NCI-H2196 treated with DMSO at 0.1 percent for 48 hours (cell line): ENCODE measurements at regions not wholly inside any gene's neighbourhood (a gene's known extent, or its start where the extent isn't known, plus 50 kb on each side); places are given as distances from the start of the nearest gene placed in this dataset.

ENCODE experiments used
- DNase-seq: peaks from one replicate; lab custom pipeline; 2025; ENCODE audit not compliant: unreplicated experiment; lab: John Stamatoyannopoulos, UW

GRCh38 chr12:63321373-63321772 lies 170.4 kb upstream of the AVPR1A start:
- DNase-seq = no peak

DNA sequence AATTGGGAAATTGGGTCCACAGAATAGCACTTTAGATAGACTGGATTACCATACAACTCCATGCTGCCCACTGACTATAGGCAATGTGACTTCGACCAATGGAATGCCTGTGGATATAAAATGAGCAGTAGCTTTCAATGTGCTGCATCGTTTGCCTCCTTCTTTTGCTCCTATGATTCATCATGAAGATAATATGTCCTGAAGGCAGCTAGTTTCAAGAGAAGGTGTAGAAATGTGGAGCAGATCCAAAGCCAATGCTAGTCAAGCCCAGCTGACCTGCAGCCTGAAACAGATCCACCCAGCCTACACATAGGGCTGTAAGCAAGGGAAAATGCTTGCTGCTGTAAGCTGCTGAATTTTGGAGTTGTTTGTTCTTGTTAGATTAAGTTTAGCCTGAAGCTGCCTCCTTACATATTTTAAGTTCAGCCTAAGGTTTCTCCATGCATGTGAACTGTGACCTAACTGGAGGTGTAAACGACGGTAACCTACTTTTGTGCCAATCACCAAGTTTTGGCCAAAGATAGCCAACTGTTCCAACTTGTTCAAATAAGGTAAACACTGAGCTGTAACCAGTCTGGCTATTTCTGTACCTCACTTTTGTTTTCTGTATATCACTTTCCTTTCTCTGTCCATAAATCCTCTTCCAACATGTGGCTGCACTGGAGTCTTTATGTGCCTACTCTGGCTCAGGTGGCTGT lies 169.1 kb upstream of the AVPR1A start:
- DNase-seq = no peak

GRCh38 chr12:63319386-63319785 lies 168.4 kb upstream of the AVPR1A start:
- no peak for DNase-seq

GRCh38 chr12:63318933-63319332 lies 167.9 kb upstream of the AVPR1A start:
- no peak for DNase-seq

DNA sequence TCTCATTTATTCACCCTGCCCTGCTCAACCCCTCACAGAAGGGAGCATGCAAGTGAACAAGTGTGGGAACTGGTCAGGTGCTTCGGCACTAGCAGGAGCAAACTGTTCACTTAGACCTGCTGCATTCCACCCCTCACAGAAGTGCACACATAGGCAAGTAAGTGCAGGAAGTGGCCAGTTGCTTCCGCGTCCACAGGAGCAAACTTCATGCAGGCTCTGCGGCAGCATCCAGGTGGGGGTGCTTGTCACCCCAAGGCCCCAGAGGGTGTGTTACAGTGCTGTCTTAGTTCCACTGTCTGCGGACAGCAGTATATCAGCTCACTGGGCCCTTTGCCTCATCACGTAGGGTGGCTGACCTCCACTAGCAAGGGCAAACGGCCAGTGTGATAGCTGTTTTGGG lies 167.3 kb upstream of the AVPR1A start:
- DNase-seq = no peak

GRCh38 chr12:63317880-63318279 lies 166.9 kb upstream of the AVPR1A start:
- no peak for DNase-seq

DNA sequence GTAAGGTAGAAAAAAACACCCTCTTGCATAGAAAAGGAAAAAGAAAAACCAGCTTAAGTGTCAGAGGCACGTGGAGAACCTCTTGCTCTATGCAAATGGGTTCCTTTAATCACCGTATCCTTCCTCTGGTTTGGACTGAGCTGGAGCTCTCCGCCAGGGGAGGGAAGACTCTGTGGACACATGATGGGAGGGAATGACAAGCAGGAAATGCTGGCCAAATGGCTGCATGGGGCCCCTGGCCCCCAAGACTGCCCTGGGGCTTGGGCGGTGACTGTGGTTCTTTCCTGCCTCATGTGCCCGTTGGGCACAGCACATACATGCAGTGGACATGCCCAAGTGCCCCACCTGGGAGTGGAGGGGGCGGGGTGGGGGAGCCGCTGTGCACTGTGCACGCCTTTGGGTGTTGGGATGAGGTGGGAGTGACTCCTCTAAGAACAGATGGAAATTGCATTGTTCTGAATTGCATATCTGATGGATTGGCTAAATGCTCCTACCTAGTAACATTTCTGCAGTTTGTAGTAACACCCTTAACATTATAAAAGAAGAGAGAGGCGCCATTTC lies 166.4 kb upstream of the AVPR1A start:
- DNase-seq = no peak

DNA sequence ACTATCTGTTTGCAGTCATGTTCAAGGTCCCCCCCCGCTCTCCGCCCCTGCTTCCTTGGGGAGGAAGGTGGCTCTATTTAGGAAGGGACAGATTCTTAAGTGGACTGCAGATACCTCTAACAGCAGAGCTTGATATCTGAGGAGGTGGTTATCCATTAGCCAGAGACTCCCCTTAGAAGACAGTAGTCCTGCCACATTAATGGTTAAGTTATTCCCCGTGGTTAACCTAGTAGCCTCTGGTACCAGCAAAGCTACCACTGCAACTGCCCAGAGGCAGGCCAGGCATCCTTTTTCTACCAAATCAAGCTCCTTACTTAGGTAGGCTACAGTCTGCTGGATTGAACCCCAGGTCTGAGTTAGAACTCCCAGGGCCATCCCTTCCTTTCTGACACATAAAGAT lies 162.1 kb upstream of the AVPR1A start:
- no peak for DNase-seq

DNA sequence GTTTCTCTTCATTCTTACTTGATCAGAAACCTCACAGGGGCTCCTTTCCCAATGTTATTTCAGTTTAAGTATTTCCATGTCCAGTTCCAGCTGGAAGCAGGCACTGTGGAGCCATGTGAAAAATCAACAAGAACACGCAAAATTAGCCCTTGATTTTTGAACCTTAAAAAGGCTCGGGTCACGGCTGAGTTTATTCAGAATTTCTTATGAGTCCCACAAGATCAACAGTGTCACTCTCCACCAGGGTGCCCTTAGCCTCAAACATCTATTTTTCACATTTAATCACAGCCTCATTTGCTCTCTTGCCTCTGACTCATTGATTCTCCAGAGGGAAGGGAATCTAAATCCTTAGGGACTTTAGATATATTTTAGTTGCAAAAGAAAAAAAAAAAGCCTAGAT lies 157.7 kb upstream of the AVPR1A start:
- no peak for DNase-seq

DNA sequence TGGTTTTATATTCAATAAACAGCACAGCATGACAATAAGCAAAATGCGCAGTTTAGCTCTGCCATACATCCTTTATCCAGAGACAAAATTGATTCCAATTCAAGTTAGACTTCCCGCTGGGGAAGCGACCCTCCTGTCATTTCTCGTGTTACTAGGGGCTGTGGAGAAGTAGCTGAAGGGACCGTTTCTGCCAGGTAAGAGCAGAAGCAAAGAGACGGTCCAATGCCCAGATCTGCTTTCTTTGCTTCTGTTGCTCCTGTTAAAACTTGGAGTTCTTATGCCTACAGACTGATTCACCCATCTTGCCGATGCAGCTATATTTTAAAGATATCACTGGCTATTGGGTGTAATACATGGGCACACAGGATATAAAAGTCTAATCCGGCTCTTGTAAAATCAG lies 156.8 kb upstream of the AVPR1A start:
- no peak for DNase-seq

DNA sequence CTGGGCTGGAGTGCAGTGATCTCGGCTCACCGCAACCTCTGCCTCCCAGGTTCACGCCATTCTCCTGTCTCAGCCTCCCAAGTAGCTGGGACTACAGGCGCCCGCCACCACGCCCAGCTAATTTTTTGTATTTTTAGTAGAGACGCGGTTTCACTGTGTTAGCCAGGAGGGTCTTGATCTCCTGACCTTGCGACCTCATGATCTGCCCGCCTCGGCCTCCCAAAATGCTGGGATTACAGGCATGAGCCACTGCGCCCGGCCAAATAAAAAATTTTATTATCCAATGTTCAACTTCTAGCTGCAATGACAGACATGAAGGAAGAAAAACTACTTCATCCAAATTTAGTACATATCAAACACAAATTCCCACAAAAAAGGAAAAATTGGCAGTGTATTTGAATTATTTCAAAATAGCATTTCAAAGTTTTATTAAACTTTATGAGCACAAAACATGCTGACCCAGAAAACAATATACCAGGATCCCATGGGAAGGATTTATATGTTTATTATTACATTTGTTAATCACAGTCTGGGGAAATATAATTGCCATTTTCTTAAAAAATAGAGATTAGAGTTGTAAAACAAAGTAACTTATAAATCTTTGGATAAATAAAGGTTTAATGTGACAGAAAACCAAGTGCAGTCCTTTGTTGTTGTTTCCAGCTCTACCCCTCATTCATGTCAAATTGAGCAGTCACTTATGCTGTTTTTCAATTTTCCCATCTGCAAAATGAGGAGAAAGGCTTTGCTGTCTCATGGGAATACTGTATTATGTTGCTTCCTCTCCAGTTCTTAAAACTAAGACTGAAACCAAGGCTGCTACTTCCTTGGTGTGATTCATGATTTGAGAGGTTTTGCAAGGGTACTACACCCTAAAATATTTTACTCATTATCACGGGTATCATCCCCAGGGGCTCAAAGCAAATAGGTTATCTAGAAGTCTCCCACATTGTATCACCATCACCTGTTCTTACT lies 155.2 kb upstream of the AVPR1A start:
- no peak for DNase-seq

DNA sequence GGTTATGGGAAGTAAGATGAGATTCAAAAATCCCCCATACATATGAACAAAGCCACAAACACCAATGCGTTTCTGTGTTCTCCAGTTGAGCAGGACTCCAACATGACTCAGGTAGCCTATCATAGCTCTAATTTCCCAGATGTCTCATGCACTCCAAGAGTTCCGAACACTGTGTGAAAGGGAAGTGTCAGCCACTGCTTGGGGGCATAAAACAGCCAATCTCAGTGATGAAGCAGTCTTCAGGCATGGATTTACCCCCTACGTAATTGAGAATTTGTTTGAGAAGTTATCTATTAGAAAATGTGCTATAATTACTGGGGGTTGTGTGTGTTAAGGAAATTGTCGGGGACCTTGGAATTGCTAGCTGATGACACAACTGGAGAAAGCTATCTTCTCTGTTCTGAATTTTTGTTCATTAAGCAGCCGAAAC lies 153.9 kb upstream of the AVPR1A start:
- no peak for DNase-seq

DNA sequence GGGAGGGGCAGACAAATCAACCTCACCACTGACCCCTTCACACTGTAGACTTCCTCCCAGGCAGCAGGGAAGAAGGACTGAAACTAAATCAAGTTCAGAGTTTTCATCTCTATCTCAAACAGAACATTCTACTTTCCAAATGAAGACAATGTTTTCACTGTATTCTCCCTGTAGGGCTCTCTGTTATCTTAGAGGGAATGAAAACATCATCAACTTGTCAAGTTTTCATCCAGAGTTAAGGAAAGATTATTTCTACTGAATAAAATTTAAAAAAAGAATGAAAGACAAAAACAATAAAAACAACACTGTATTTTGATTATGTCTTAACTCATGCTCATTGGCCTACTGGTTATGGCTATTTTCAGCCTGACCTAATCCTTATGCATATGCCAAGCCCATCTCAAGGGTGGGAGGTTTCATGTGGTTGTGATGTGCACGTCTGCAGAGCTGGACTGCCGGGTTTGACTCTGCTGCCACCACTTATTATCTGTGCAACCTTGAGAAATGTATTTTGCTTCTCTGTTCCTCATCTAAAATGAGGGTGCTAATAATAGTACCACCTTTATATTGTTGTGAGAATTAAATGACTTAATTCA lies 152.0 kb upstream of the AVPR1A start:
- no peak for DNase-seq

GRCh38 chr12:63302269-63302940 lies 151.4 kb upstream of the AVPR1A start:
- DNase-seq = no peak

- no peak for DNase-seq
These were observed 150.3 kb upstream of the AVPR1A start for GRCh38 chr12:63301311-63301710.

DNA sequence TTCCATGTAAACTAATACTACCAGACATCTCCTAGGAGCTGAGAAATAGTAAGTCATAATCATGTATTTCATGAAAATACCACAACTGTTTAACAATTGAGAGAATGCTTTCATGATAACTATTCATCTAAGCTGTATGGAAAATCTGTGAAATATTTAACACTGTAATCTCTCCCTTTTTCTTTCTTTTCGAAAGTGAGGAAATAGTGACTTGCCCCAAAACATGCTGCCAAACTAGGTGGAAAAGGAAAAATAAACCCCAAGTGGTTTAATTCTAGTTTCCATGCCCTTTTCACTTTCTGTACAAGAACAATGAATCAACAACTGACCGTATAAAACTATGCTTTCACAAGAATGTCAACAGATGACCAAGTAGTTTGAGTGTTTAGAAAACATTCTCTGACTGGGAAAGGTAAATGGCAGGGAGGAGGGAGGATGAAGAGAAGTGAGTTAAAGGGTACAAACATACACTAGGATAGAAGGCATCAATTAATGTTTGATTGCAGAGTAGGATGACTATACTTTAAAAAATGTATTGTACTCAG lies 147.5 kb upstream of the AVPR1A start:
- DNase-seq = no peak

DNA sequence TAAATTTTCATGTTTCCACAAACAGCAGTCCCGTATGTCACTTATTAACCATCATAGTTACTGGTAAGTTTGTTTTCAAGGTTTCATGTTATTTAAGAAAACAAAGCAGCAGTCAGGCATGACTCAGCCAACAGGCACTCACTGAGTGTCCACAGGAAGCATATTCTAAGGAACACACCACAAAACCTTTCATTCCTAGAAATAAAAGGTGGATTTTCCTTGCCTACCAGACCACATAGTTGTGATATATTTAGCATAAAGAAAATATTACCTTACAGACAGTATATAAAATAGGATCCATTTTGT lies 143.3 kb upstream of the AVPR1A start:
- no peak for DNase-seq

DNA sequence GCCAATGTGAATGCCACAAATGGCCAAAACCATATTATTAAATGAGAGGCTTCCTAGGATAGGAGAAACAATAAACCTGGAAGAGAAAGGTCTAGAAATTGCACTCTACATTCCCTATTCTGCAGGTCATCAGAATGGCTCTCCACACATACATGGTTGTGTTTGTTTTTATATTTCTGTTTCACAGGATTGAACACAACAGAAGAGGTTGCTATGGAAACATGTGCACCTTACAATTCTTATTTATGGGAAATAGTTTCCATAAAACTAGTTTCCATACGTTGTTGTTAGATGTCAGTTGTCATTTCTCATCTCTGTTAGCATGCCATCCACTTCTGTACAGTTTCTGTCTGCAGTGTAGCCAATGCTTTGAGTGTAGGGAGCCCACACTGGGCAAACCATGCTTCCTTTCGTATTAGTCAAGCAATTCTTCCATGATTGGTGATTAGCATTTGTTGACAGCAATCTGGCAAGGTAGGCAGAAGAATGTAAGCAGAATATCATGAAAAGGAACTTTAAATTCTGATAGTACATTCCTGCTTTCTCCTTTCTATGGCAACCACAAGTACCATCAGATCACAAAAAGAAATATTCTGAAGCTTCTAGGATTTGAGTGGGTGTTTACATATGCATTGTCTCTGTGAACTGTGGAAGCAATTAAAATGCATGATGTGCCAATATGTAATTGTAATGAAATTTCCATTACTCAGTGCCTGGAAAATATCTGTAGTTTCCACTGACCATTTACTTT lies 141.6 kb upstream of the AVPR1A start:
- DNase-seq = no peak

GRCh38 chr12:63276537-63277365 lies 125.8 kb upstream of the AVPR1A start:
- DNase-seq = peak; percentile 18
